NB4 (cell line): ENCODE measurements at regions not wholly inside any gene's neighbourhood (a gene's known extent, or its start where the extent isn't known, plus 50 kb on each side); places are given as distances from the start of the nearest gene placed in this dataset.

Experiments used
- DNase-seq: peaks from one replicate; pipeline ENCODE4 v3.0.0; 2010; ENCODE audit warnings: low read depth
- H3K4me3 ChIP-seq: one replicate; pipeline ENCODE4 v1.5.1; 2011; ENCODE audit warnings: mild to moderate bottlenecking, low read depth, low read length, moderate library complexity
- CTCF ChIP-seq: IDR thresholded peaks from one replicate; pipeline ENCODE4 v1.5.1; 2012; ENCODE audit warnings: low read depth, low read length
- MAX ChIP-seq: IDR thresholded peaks from 2 replicates; pipeline ENCODE4 v1.6.1; 2011; ENCODE audit warnings: low read depth, low read length
- MYC ChIP-seq: IDR thresholded peaks from 2 replicates; pipeline ENCODE4 v1.6.1; 2011; ENCODE audit warnings: low read depth, low read length
- POLR2A ChIP-seq: IDR thresholded peaks from 2 replicates; pipeline ENCODE4 v1.6.1; 2011; ENCODE audit warnings: mild to moderate bottlenecking; ENCODE audit not compliant: insufficient read length; ENCODE audit errors: extremely low read depth

GRCh38 chr10:128507066-128507465, 380.8 kb upstream of the MKI67 start:
- TF ChIP-seq CTCF, result no peak
- no peak for TF ChIP-seq MAX
- no peak for TF ChIP-seq MYC
- no peak for TF ChIP-seq POLR2A
- DNase-seq, result no peak
- no peak overlapping the region for H3K4me3 ChIP-seq

- TF ChIP-seq CTCF (no peak), MYC (no peak), MAX (no peak), POLR2A (no peak)
- H3K4me3 ChIP-seq, result no peak overlapping the region
- no peak for DNase-seq
Measured at GRCh38 chr10:128511284-128511683, 385.1 kb upstream of the MKI67 start.

GRCh38 chr10:128512767-128513166, 386.5 kb upstream of the MKI67 start:
- H3K4me3 ChIP-seq, result no peak overlapping the region
- TF ChIP-seq MAX (no peak), CTCF (no peak), MYC (no peak), POLR2A (no peak)

GRCh38 chr10:128514536-128514935, 388.3 kb upstream of the MKI67 start:
- no peak for TF ChIP-seq MAX
- no peak for TF ChIP-seq CTCF
- TF ChIP-seq POLR2A, result no peak
- TF ChIP-seq MYC, result no peak
- H3K4me3 ChIP-seq, result no peak overlapping the region
- no peak for DNase-seq

More at GRCh38 chr10:128512767-128513166, 386.5 kb upstream of the MKI67 start:
- no peak for DNase-seq

- H3K4me3 ChIP-seq, result no peak overlapping the region
- no peak for DNase-seq
- no peak for TF ChIP-seq POLR2A
- TF ChIP-seq MAX, result no peak
- TF ChIP-seq CTCF, result no peak
- TF ChIP-seq MYC, result no peak
Measured at GRCh38 chr10:128516180-128516579, 390.0 kb upstream of the MKI67 start.

GRCh38 chr10:128517167-128517566, 390.9 kb upstream of the MKI67 start:
- H3K4me3 ChIP-seq, result no peak overlapping the region
- DNase-seq, result no peak
- no peak for TF ChIP-seq CTCF
- TF ChIP-seq MYC, result no peak
- no peak for TF ChIP-seq MAX
